OCI-LY7 (cell line): ENCODE measurements at regions not wholly inside any gene's neighbourhood (a gene's known extent, or its start where the extent isn't known, plus 50 kb on each side); places are given as distances from the start of the nearest gene placed in this dataset.

Source experiments
- CTCF ChIP-seq: fragments of 200-600 bp; sonication (generic); conservative IDR thresholded peaks from 2 replicates; pipeline ENCODE4 v1.5.1; 2014; ENCODE audit warnings: mild to moderate bottlenecking, antibody characterized with exemption, low read length, moderate library complexity, mixed read lengths
- EZH2phosphoT487 ChIP-seq: fragments of 200-600 bp; sonication (generic); IDR thresholded peaks from 2 replicates; pipeline ENCODE4 v1.6.1; 2018; ENCODE audit warnings: low read depth, borderline replicate concordance, mild to moderate bottlenecking, mixed run types, antibody characterized with exemption, low read length, moderate library complexity, mixed read lengths

GRCh38 chr1:215022741-215023141 is 59.8 kb upstream of the KCNK2 start:
- TF ChIP-seq CTCF, result no peak
- TF ChIP-seq EZH2phosphoT487, result no peak
